AG09309 (cell line): ENCODE measurements at regions not wholly inside any gene's neighbourhood (a gene's known extent, or its start where the extent isn't known, plus 50 kb on each side); places are given as distances from the start of the nearest gene placed in this dataset.

Source experiments
- DNase-seq: peaks from one replicate; pipeline ENCODE4 v3.0.0-alpha.2; 2010; ENCODE audit warnings: low read depth
- H3K4me3 ChIP-seq: 2 replicates; pipeline ENCODE4 v1.5.1; 2011; ENCODE audit warnings: mild to moderate bottlenecking, low read depth, low read length, moderate library complexity; ENCODE audit not compliant: control insufficient read depth
- TF ChIP-seq, protein P1 (sequence below): IDR thresholded peaks from 2 replicates; pipeline ENCODE4 v1.5.1; 2011; ENCODE audit warnings: mild to moderate bottlenecking, low read depth, low read length, inconsistent platforms; ENCODE audit not compliant: insufficient read depth, control insufficient read depth; ENCODE audit errors: missing control alignments

DNA sequence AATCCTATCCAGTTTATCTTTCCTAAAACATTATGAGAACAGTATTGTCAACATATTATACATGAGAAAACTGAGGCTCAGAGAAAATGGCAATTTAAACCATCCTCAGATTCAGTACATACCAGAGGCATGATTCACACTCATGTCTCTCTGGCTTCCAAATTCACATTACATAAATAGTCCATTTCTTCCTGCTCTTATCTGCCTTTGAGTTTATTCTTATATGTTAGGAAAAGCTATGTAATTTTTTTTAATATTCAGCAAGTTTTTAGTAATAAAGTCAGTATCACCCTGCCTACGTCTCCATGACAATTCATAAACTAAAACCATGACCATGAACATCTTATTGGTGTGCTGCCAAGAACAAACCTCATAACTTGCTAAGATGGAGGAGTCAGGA lies 1260.2 kb upstream of the SORCS1 start:
- no peak overlapping the region for H3K4me3 ChIP-seq
- TF ChIP-seq, protein P1, sequence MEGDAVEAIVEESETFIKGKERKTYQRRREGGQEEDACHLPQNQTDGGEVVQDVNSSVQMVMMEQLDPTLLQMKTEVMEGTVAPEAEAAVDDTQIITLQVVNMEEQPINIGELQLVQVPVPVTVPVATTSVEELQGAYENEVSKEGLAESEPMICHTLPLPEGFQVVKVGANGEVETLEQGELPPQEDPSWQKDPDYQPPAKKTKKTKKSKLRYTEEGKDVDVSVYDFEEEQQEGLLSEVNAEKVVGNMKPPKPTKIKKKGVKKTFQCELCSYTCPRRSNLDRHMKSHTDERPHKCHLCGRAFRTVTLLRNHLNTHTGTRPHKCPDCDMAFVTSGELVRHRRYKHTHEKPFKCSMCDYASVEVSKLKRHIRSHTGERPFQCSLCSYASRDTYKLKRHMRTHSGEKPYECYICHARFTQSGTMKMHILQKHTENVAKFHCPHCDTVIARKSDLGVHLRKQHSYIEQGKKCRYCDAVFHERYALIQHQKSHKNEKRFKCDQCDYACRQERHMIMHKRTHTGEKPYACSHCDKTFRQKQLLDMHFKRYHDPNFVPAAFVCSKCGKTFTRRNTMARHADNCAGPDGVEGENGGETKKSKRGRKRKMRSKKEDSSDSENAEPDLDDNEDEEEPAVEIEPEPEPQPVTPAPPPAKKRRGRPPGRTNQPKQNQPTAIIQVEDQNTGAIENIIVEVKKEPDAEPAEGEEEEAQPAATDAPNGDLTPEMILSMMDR, result no peak
- peak; percentile 10 for DNase-seq

DNA sequence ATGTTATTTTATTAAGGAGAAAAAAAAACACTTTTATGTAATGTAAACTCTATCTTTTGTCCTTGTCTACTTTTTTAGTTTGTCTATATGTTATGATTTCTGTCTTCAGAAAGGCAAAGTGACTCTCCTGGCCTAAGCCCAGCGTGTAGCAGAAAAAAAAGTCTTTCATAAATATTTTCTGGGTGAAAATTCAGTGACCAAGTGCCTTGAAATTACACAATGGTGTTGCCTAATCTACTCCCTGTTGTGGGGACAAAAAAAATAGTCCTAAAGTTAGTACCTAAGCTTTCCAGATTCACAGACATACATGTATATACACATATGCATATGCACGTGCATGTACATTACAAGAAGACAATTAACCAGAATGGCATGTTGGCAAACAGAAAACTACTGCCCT lies 1257.8 kb upstream of the SORCS1 start:
- DNase-seq, result no peak
- no peak overlapping the region for H3K4me3 ChIP-seq
- TF ChIP-seq, protein P1, result no peak

DNA sequence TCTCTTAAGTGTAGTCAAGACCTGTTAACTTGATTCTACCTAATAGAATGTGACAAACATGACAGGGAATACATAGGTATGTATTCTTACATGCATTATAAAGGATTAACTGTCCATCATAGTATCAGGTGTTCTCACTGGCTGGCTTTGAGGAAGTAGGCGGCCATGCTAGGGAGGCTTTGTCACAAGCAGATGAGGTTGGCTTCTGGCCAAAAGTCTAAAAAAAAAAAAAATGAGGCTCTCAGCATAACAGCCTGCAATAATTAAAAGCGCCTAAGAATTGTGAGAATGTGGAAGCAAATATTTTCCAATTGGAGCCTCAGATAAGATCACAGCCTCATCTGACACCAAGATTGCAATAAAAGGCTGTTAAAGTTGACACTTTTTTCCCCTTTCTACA lies 1256.8 kb upstream of the SORCS1 start:
- TF ChIP-seq, protein P1, result no peak
- DNase-seq, result no peak
- H3K4me3 ChIP-seq, result no peak overlapping the region

DNA sequence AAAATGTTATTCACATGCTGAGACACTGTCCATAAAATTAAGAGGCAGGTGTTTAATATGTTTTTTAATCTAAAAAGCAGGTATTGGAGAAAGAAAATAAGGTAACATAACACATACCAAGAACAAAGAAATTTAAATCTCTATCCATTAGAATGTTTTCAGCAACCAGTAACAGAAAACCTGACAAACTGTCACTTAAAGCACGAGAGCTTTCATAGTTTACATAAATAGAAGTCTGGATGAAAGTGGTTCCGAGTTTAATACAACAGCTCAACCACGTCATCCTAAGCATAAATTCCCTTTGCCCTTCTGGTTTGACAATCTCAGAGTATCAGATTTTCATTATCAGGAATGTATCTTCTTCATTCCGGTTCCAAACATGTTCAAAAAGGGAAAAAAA lies 1249.4 kb upstream of the SORCS1 start:
- TF ChIP-seq, protein P1, result no peak
- no peak overlapping the region for H3K4me3 ChIP-seq
- DNase-seq, result no peak

DNA sequence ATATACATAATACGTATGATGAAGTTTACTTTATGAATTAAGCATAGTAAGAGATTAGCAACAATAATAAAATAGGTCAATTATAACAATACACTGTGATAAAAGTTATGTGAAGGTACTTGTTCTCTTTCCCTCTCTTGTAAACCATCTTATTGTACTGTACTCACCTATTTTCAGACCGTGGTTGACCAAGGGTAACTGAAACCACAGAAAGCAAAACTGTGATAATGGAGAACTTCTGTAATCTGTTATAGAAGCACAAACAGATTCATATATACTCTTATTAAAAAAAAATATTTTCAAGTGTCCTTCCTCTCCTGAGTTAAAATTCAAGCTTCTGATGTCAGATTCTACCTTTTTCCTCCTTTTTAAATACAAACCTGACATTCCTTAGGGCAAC lies 1247.8 kb upstream of the SORCS1 start:
- no peak overlapping the region for H3K4me3 ChIP-seq
- DNase-seq, result no peak
- TF ChIP-seq, protein P1, result no peak

DNA sequence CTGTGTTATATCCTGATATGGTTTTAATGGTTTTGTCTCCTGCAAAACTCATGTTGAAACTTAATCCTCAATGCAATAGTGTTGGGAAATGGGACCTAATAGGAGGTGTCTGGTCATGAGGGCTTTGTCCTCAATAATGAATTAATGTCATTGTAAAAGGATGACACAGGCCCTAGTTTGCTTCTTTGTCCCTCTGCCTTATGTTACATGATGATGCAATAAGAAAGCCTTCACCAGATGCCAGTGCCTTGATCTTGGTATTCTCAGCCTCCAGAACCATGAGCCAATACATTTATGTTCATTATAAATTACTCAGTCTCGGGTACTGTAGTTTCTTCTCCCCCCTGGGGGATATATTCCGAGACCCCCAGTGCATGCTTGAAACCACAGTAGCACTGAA lies 1247.4 kb upstream of the SORCS1 start:
- TF ChIP-seq, protein P1, result no peak
- DNase-seq, result no peak
- no peak overlapping the region for H3K4me3 ChIP-seq

DNA sequence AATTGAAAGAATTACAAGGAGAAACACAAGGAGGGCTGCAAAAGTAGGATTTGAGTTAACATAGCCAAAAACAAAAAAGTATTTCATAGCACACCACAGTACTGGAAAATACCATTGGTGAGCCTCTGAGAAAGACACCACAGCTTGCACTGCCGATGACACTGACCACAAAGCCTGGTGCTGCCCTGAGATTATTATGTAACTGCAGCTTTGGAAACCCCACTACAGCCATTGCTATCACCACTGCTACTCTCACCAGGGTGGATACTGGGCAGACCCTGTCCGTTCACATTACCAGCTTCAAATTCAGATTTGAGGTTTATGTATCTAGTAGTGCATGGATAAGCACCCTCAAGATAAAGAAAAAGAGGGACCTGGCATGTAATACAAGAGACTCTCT lies 1246.7 kb upstream of the SORCS1 start:
- DNase-seq, result no peak
- TF ChIP-seq, protein P1, result no peak
- no peak overlapping the region for H3K4me3 ChIP-seq
